ENCODE measurements at regions not wholly inside any gene's neighbourhood (a gene's known extent, or its start where the extent isn't known, plus 50 kb on each side); places are given as distances from the start of the nearest gene placed in this dataset.

GRCh38 chr5:34509392-34509791 lies 146.7 kb upstream of the RAI14 start:
- Mint-ChIP-seq H3K27me3 (ENCODE audit: insufficient read depth) (no peaks in the 10 kb centered on the region), H3K27ac (no peak overlapping the region), H3K4me1 (peaks cover 30% of the 10 kb centered on the region), H3K36me3 (ENCODE audit: low read depth) (no peaks in the 10 kb centered on the region), H3K4me3 (no peak overlapping the region), H3K9me3 (no peaks in the 10 kb centered on the region)
- no peaks in the 10 kb centered on the region for H3K4me1 ChIP-seq (ENCODE audit: control insufficient read depth, insufficient read depth, low read length)
- no peak overlapping the region for H3K4me3 ChIP-seq (ENCODE audit: low read length)
- 82 to 86% methylated on average over 1 to 2 of the region's 2 CpGs for WGBS, 2 experiments (ENCODE audit: insufficient coverage in 1 of 2, insufficient read length in 1 of 2)
- no peaks in the 10 kb centered on the region for H3K27me3 ChIP-seq (ENCODE audit: control insufficient read depth, insufficient read depth, low read length, poor library complexity, severe bottlenecking)
- H3K36me3 ChIP-seq (ENCODE audit: control insufficient read depth, insufficient read depth, low read length): no peaks in the 10 kb centered on the region
- DNase-seq: no peak
- no peaks in the 10 kb centered on the region for H3K9me3 ChIP-seq (ENCODE audit: control insufficient read depth, low read length)
- H3K27ac ChIP-seq (ENCODE audit: low read depth, low read length): no peak overlapping the region
- TF ChIP-seq CTCF (conservative IDR thresholded peaks at IDR 0.05): no peak
- no peak overlapping the region for H3K9ac ChIP-seq (ENCODE audit: extremely low read depth, low read length, poor library complexity, severe bottlenecking)

GRCh38 chr5:34510002-34510401 lies 146.1 kb upstream of the RAI14 start:
- Mint-ChIP-seq H3K4me1 (peaks cover 30% of the 10 kb centered on the region), H3K27ac (no peak overlapping the region), H3K9me3 (no peaks in the 10 kb centered on the region), H3K4me3 (no peak overlapping the region), H3K36me3 (ENCODE audit: low read depth) (no peaks in the 10 kb centered on the region), H3K27me3 (ENCODE audit: insufficient read depth) (no peaks in the 10 kb centered on the region)
- Histone ChIP-seq H3K9me3 (ENCODE audit: control insufficient read depth, low read length) (no peaks in the 10 kb centered on the region), H3K27me3 (ENCODE audit: control insufficient read depth, insufficient read depth, low read length, poor library complexity, severe bottlenecking) (no peaks in the 10 kb centered on the region), H3K4me3 (ENCODE audit: low read length) (no peak overlapping the region), H3K9ac (ENCODE audit: extremely low read depth, low read length, poor library complexity, severe bottlenecking) (no peak overlapping the region), H3K36me3 (ENCODE audit: control insufficient read depth, insufficient read depth, low read length) (no peaks in the 10 kb centered on the region), H3K4me1 (ENCODE audit: control insufficient read depth, insufficient read depth, low read length) (no peaks in the 10 kb centered on the region), H3K27ac (ENCODE audit: low read depth, low read length) (no peak overlapping the region)
- WGBS, 2 experiments (ENCODE audit: insufficient coverage in 1 of 2, insufficient read length in 1 of 2): 71 to 78% methylated on average over 5 of the region's 5 CpGs
- no peak for TF ChIP-seq CTCF (conservative IDR thresholded peaks at IDR 0.05)
- DNase-seq: no peak

- Mint-ChIP-seq H3K9me3 (no peaks in the 10 kb centered on the region), H3K27me3 (ENCODE audit: insufficient read depth) (no peaks in the 10 kb centered on the region), H3K36me3 (ENCODE audit: low read depth) (no peaks in the 10 kb centered on the region), H3K4me1 (peaks cover 30% of the 10 kb centered on the region), H3K4me3 (no peak overlapping the region), H3K27ac (no peak overlapping the region)
- Histone ChIP-seq H3K27ac (ENCODE audit: low read depth, low read length) (no peak overlapping the region), H3K9ac (ENCODE audit: extremely low read depth, low read length, poor library complexity, severe bottlenecking) (no peak overlapping the region), H3K4me1 (ENCODE audit: control insufficient read depth, insufficient read depth, low read length) (no peaks in the 10 kb centered on the region), H3K4me3 (ENCODE audit: low read length) (no peak overlapping the region), H3K36me3 (ENCODE audit: control insufficient read depth, insufficient read depth, low read length) (no peaks in the 10 kb centered on the region), H3K27me3 (ENCODE audit: control insufficient read depth, insufficient read depth, low read length, poor library complexity, severe bottlenecking) (no peaks in the 10 kb centered on the region), H3K9me3 (ENCODE audit: control insufficient read depth, low read length) (no peaks in the 10 kb centered on the region)
- DNase-seq: no peak
- 88 to 93% methylated on average over 2 to 4 of the region's 4 CpGs for WGBS, 2 experiments (ENCODE audit: insufficient coverage in 1 of 2, insufficient read length in 1 of 2)
- no peak for TF ChIP-seq CTCF (conservative IDR thresholded peaks at IDR 0.05)
Measured at GRCh38 chr5:34511063-34511462, 145.1 kb upstream of the RAI14 start.

Data from endodermal cell (in vitro differentiated cells).